Cardiac fibroblast (primary cell): ENCODE measurements at regions not wholly inside any gene's neighbourhood (a gene's known extent, or its start where the extent isn't known, plus 50 kb on each side); places are given as distances from the start of the nearest gene placed in this dataset.

Experiments
- DNase-seq, 2 donors: peaks; one replicate each; pipeline versions ENCODE4 v3.0.0 to v3.0.0-alpha.2; 2010; ENCODE audit warnings: low read depth in 2 of 2
- H3K4me3 ChIP-seq, 2 donors: replicated peaks in 1 of 2; 1 replicate in 1 of 2; 2 replicates in 1 of 2; pipeline ENCODE4 v1.5.1; 2011; ENCODE audit warnings: low read depth in 2 of 2, low read length in 2 of 2, mild to moderate bottlenecking in 2 of 2, moderate library complexity in 1 of 2
- CTCF ChIP-seq: IDR thresholded peaks from one replicate; pipeline ENCODE4 v1.5.1; 2011; ENCODE audit warnings: low read depth, mild to moderate bottlenecking, low read length, inconsistent platforms

GRCh38 chr3:101941318-101942040, 92.2 kb downstream of the NFKBIZ start:
- H3K4me3 ChIP-seq = no peak overlapping the region
- DNase-seq = peak; percentile 87 to 90
- no peak for TF ChIP-seq CTCF

- no peak for DNase-seq
- no peak overlapping the region for H3K4me3 ChIP-seq
- no peak for TF ChIP-seq CTCF
Observed at GRCh38 chr3:101942356-101942755, 93.0 kb downstream of the NFKBIZ start.

GRCh38 chr3:101943029-101943428, 93.7 kb downstream of the NFKBIZ start:
- no peak overlapping the region for H3K4me3 ChIP-seq
- no peak for DNase-seq
- TF ChIP-seq CTCF = no peak

DNA sequence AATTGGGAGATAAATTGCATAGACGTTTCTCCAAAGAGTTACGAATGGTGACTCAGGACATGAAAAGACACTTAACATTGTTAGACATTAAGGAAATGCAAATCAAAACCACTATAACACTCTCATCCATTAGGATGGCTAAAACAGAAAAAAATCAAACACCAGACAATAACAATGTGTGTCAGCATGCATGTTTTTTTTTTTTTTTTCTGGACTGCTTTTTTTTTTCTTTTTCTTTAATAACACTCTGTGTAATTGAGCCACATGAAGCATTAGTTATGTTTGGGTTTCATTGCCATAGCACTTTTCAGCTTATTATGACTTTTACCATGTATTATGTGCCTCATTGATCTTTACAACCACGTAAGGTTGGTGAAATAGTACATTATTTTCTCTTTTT, 95.0 kb downstream of the NFKBIZ start:
- no peak for DNase-seq
- H3K4me3 ChIP-seq = no peak overlapping the region
- TF ChIP-seq CTCF = no peak

DNA sequence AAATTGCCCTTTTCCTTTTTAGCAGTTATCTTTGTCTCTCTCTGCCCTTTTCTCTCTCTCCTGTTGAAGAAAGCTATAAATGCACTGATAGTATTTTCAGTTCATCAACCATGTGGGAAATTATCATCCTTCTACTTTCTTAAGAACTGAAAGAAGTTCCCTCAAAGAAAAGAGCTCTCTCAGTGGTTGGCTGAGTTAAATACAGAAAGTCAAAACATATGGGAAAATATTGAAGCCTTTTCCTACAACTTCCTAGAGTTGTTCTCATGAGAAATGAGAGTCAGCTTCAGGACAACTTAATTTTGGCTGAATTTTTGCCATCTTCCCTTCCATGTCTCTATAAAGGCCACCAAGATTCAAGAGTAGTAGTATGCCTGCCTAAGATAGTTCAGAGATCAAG, 96.7 kb downstream of the NFKBIZ start:
- TF ChIP-seq CTCF = no peak
- no peak overlapping the region for H3K4me3 ChIP-seq
- DNase-seq = no peak

DNA sequence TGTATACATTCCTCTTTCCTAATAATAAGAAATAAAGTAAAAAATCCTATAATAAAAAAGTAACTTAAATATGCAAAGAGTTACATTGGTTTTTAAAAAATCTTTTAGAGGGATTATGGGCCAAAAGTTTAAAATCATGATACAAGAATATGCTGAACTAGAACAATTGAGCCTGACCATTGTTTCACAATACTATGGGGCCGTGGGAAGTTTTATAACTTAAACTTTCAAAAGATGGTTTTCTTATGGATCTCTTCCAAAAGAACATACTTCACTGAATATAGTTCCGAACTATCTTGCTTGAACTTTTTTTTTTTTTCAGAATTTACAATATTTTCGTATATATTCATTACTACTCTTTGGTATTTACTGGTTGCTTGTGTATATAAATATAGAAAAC, 97.6 kb downstream of the NFKBIZ start:
- peak in 1 of 2 donors; percentile 53 for DNase-seq
- no peak overlapping the region for H3K4me3 ChIP-seq

More for the DNA sequence above, 97.6 kb downstream of the NFKBIZ start:
- TF ChIP-seq CTCF = no peak
